ENCODE measurements at regions not wholly inside any gene's neighbourhood (a gene's known extent, or its start where the extent isn't known, plus 50 kb on each side); places are given as distances from the start of the nearest gene placed in this dataset.
"Not testable (repeated sequence)": the region's sequence is repeated elsewhere in the genome, so short reads cannot be mapped to it uniquely, and the experiment has no call there.

- DNase-seq (ENCODE audit: low read depth); H3K36me3 ChIP-seq (ENCODE audit: control insufficient read depth, insufficient read depth, low read length); H3K27me3 ChIP-seq (ENCODE audit: control insufficient read depth, insufficient read depth, low read length); FAIRE-seq; H3K4me3 ChIP-seq (ENCODE audit: low read depth, low read length): not testable (repeated sequence)
Observed at GRCh38 chr18:15315301-15315700, 567.3 kb downstream of the ANKRD30B start.

- H3K27me3 ChIP-seq (ENCODE audit: control insufficient read depth, insufficient read depth, low read length); DNase-seq (ENCODE audit: low read depth); FAIRE-seq: not testable (repeated sequence)
Observed at GRCh38 chr18:15318655-15319054, 570.7 kb downstream of the ANKRD30B start.

GRCh38 chr18:15329713-15330112, 581.7 kb downstream of the ANKRD30B start:
- not testable (repeated sequence) for H3K27me3 ChIP-seq (ENCODE audit: control insufficient read depth, insufficient read depth, low read length); H3K36me3 ChIP-seq (ENCODE audit: control insufficient read depth, insufficient read depth, low read length); DNase-seq (ENCODE audit: low read depth); FAIRE-seq; H3K4me3 ChIP-seq (ENCODE audit: low read depth, low read length)

More at GRCh38 chr18:15318655-15319054, 570.7 kb downstream of the ANKRD30B start:
- H3K4me3 ChIP-seq (ENCODE audit: low read depth, low read length); H3K36me3 ChIP-seq (ENCODE audit: control insufficient read depth, insufficient read depth, low read length): not testable (repeated sequence)

- H3K27me3 ChIP-seq (ENCODE audit: control insufficient read depth, insufficient read depth, low read length); H3K4me3 ChIP-seq (ENCODE audit: low read depth, low read length); FAIRE-seq; H3K36me3 ChIP-seq (ENCODE audit: control insufficient read depth, insufficient read depth, low read length); DNase-seq (ENCODE audit: low read depth): not testable (repeated sequence)
Observed at GRCh38 chr18:15330149-15330548, 582.2 kb downstream of the ANKRD30B start.

GRCh38 chr18:15330600-15330999, 582.6 kb downstream of the ANKRD30B start:
- not testable (repeated sequence) for H3K36me3 ChIP-seq (ENCODE audit: control insufficient read depth, insufficient read depth, low read length); H3K4me3 ChIP-seq (ENCODE audit: low read depth, low read length); H3K27me3 ChIP-seq (ENCODE audit: control insufficient read depth, insufficient read depth, low read length); DNase-seq (ENCODE audit: low read depth); FAIRE-seq

- not testable (repeated sequence) for H3K36me3 ChIP-seq (ENCODE audit: control insufficient read depth, insufficient read depth, low read length); H3K27me3 ChIP-seq (ENCODE audit: control insufficient read depth, insufficient read depth, low read length); H3K4me3 ChIP-seq (ENCODE audit: low read depth, low read length); FAIRE-seq; DNase-seq (ENCODE audit: low read depth)
Observed at GRCh38 chr18:15375671-15376070, 627.7 kb downstream of the ANKRD30B start.

- not testable (repeated sequence) for FAIRE-seq; H3K36me3 ChIP-seq (ENCODE audit: control insufficient read depth, insufficient read depth, low read length); H3K4me3 ChIP-seq (ENCODE audit: low read depth, low read length); H3K27me3 ChIP-seq (ENCODE audit: control insufficient read depth, insufficient read depth, low read length)
- DNase-seq (ENCODE audit: low read depth) = peak; percentile 8
Observed at GRCh38 chr18:15407874-15408273, 659.9 kb downstream of the ANKRD30B start.

Data from bronchial epithelial cell (primary cell).